ENCODE measurements at regions not wholly inside any gene's neighbourhood (a gene's known extent, or its start where the extent isn't known, plus 50 kb on each side); places are given as distances from the start of the nearest gene placed in this dataset.

- DNase-seq: no peak
These were observed 158.9 kb upstream of the GLI2 start for GRCh38 chr2:120576509-120577474.

- DNase-seq: no peak
These were observed 157.9 kb upstream of the GLI2 start for GRCh38 chr2:120577721-120578295.

DNA sequence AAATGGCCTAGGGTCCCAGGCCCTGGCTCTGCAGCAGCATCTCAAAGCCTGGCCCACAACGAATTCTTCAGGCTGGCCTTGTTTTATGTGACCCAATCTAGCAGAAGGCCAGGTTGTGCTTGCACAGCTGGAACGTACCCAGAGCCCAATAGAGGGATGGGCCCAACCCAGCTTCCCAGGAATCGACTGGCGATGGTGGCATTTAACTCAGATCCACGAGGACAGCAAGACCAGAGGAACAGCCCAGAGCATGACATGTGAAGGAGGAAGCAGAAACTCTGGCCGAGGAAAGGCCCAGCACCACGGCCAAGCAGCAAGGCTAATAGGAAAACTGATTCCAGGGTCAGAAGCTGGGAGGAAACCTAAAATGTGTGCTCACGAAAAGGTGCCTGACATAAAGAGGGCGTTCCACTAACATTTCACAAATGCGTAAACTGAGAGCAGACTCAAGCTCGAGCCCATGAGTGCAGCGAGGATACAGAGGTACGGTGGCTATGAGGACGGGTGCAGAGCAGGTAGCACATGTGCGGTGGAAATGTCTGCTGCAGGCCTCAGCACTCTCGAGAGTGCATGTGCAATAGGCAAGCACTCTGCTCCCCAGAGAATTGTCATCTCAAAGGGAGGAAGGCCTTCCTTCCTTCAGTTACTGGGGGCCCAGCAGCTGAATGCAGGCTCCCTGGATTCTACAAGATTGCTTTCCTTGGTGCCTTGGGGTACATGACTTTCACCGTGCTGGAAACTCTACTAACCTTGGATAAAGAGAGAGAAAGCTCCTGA lies 156.9 kb upstream of the GLI2 start:
- no peak for DNase-seq

- no peak for DNase-seq
These were observed 155.6 kb upstream of the GLI2 start for GRCh38 chr2:120579916-120580685.

DNA sequence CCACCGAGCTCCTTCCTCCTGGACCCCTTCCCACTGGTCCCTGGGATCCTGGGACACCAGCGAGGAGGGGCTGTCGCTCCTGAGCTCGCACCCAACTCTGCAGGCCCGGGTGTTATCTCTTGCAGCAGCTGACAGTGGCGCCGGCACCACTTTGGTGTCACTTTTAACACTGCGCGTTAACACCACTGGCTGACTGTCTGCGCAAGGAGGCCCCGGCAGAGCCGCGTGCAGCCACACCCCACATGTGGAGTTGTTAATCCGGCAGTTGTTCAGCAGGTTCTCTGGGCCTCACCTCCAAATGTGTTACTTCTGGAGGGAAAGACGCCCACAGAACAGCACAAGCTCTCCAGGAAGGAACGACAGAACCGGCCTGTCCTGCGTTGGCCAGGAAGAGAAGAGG lies 155.0 kb upstream of the GLI2 start:
- DNase-seq: no peak

DNA sequence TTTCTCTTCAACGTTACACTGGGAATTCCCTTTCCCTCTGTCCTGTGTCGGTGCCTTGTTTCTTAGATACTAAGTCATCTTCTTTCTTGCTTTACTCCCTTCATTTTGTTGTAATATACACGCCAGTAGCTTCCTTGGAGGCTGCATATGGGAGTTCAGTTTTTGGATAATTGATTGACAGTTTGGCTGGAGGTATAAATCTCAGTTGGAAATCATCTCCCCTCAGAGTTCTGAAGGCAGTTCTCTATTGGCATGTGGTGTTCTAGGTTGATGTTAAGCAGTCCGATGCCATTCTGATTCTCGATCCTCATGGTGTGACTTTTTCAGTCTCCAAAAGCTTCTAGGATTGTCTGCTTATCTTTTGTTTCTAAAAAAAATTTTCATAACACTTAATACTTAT lies 152.5 kb upstream of the GLI2 start:
- no peak for DNase-seq

DNA sequence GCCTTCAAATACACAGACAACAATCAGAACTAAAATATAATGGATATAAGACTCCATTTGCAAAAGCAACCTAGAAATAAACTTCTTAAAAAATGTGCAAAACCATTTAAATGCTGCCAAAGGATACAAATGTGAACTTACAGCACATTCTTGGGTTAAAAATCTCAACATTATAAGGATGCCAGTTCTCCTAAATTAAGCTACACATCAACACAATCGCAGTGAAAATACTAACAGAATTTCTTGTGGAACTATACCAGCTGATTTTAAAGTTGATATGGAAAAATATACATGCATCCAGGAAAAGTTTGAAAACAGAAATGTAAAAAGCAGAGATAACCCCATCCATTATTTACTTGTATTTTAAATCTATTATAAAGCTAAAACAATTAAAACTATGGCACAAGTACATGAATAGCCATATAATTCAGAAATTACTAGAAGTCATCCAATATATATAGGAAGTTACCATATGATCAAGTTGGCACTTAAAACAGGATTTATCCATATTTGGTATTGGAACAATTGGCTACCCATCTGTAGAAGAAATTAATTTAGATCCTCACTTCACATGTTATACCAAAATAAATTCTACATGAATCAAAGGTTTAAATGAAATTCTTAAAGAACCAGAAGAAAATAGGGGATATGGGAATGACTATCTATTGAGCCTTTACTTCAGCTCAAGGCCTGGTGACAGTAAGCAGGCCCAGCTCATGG lies 151.7 kb upstream of the GLI2 start:
- no peak for DNase-seq

- no peak for DNase-seq
These were observed 149.0 kb upstream of the GLI2 start for GRCh38 chr2:120586507-120587278.

DNA sequence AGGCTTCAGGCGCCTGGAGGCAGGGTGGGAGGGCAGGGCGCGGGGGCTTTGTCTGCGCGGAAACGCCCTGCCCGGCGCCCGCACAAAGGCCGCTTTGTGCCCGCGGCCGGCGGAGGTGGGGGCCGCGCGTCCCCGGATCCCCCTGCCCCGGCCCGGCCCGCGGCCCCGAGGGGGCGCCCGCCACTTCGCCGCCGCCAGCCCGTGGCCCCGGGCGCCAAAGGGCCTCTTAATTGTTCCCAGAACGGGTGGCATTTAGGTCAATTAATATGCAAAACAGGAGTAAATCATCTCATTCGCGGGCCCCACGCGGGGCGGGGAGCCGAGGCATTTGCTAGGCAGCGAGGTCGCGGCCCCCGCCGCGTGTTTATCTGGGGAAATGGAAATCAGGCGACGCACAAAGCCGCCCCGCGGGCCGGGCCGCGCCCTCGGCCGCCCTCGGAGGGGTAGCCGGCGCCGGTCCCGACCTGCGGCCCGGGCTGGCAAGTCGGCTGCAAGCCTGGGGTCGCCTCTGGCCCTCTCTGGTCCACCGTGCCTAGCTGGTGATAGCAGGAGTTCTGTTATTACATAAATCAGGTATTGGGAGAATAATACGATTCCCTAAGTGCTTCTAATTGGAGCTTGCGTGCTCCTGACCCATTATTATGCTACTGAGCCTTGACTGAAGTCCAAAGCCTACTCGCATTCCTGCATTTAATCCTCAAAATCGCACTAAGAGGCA lies 148.2 kb upstream of the GLI2 start:
- DNase-seq: no peak

- no peak for DNase-seq
These were observed 147.7 kb upstream of the GLI2 start for GRCh38 chr2:120587997-120588336.

- no peak for DNase-seq
These were observed 145.7 kb upstream of the GLI2 start for GRCh38 chr2:120589771-120590608.

GRCh38 chr2:120590841-120591240 lies 144.8 kb upstream of the GLI2 start:
- no peak for DNase-seq

- DNase-seq: no peak
These were observed 144.1 kb upstream of the GLI2 start for GRCh38 chr2:120591572-120591971.

DNA sequence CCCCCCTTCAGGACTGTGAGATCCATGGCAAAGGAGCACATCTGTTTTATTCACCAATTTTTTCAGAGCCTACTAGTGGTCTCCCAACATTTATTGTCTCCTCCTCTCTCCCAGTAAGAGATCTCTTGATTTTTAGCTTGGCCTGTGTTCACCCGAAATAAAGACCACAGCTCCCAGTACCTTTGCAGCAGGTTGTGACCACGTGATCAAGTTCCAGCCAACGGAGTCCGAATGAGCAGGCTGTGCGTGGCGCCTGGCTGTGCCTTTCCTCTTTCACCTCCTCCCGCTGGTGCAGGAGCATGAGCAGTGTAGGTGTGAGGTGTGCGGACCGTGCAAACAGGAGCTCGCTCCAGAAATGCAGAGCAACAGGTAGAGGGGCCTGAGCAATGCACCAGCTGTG lies 143.6 kb upstream of the GLI2 start:
- no peak for DNase-seq

DNA sequence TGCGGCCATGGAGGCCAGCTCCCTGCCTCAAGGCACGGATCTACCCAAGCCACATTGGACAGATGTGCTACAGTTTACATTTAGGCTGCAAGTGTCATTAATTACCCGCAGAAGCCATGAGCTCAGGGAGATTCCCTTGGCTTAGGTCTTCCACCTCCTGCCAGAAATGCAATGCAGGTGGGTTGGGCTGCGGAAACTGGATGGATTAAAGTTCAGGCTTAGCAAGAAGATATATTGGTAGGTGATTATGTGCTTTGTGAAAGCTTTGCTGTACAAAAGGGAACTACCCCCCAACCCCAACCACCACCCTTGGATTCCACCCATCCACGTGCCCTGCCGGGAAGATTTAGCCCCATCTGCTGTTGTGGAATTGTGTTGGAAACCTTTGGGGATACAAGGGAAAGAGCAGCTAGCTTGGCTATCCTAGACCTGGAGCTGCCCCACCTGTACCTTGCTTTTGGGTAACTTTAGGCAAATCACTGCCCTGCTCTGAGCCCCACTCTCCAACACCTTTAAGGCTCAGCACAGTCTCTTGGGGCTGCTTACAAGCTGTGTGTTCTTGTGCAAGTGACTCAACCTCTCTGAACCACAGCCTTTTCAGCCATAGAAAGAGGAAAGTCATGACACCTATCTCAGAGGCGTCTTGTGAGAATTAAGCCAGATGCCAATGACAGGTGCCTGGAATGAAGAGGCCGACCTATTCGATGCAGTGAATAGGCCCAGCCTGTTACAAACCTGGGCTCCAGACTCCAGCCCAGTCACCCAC lies 141.6 kb upstream of the GLI2 start:
- DNase-seq: no peak

GRCh38 chr2:120594856-120595685 lies 140.6 kb upstream of the GLI2 start:
- DNase-seq: no peak

DNA sequence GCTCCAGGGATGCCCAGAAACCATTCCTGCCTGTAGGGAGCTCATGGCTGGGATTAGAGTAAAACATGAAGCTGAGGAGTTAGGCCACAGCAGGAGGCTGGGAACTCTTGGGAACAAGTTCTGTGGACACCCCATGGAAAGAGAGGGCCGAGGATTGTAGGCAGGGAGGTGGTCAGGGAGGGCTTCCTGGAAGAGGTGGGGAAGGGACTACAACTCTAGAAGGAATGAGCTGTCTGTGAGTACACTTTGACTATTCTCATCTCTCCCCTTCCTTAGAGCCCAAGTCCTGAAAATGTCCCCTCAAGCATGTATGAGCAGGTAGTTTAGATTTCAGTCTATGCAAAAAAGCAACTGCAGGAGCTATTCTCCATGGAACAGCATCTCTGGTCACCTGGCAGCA lies 139.9 kb upstream of the GLI2 start:
- DNase-seq: no peak

GRCh38 chr2:120596191-120596811 lies 139.4 kb upstream of the GLI2 start:
- DNase-seq: no peak

All from activated T-cell treated with anti-CD3 and anti-CD28 coated beads for 4 hours (primary cell).